ENCODE measurements at regions not wholly inside any gene's neighbourhood (a gene's known extent, or its start where the extent isn't known, plus 50 kb on each side); places are given as distances from the start of the nearest gene placed in this dataset.
"Not testable (repeated sequence)": the region's sequence is repeated elsewhere in the genome, so short reads cannot be mapped to it uniquely, and the experiment has no call there.

- TF ChIP-seq CTCF, POLR2A (IDR thresholded peaks at IDR 0.05): not testable (repeated sequence)
Measured at GRCh38 chr1:83401146-83401545, 597.8 kb downstream of the TTLL7 start.
